DMS 273 treated with DMSO at 0.1 percent for 48 hours (cell line): ENCODE measurements at regions not wholly inside any gene's neighbourhood (a gene's known extent, or its start where the extent isn't known, plus 50 kb on each side); places are given as distances from the start of the nearest gene placed in this dataset.
"Not testable (repeated sequence)": the region's sequence is repeated elsewhere in the genome, so short reads cannot be mapped to it uniquely, and the experiment has no call there.

Experiments used
- DNase-seq: peaks from one replicate; lab custom pipeline; 2025; lab: John Stamatoyannopoulos, UW

- DNase-seq, result not testable (repeated sequence)
Measured at GRCh38 chr1:70751676-70752287, 295.8 kb downstream of the PTGER3 start.

- no peak for DNase-seq
Measured at GRCh38 chr1:70754701-70755100, 292.9 kb downstream of the PTGER3 start.

- no peak for DNase-seq
Measured at GRCh38 chr1:70760154-70760553, 287.5 kb downstream of the PTGER3 start.

- no peak for DNase-seq
Measured at GRCh38 chr1:70762386-70762785, 285.2 kb downstream of the PTGER3 start.

- no peak for DNase-seq
Measured at GRCh38 chr1:70764747-70765146, 282.9 kb downstream of the PTGER3 start.

GRCh38 chr1:70767377-70767776 is 280.2 kb downstream of the PTGER3 start:
- no peak for DNase-seq

- DNase-seq, result no peak
Measured at GRCh38 chr1:70768216-70768615, 279.4 kb downstream of the PTGER3 start.

- no peak for DNase-seq
Measured at GRCh38 chr1:70778056-70778762, 269.4 kb downstream of the PTGER3 start.

GRCh38 chr1:70778934-70779333 is 268.7 kb downstream of the PTGER3 start:
- no peak for DNase-seq

- no peak for DNase-seq
Measured at GRCh38 chr1:70779571-70779970, 268.0 kb downstream of the PTGER3 start.

- no peak for DNase-seq
Measured at GRCh38 chr1:70785287-70785686, 262.3 kb downstream of the PTGER3 start.

- no peak for DNase-seq
Measured at GRCh38 chr1:70790232-70790923, 257.2 kb downstream of the PTGER3 start.

- not testable (repeated sequence) for DNase-seq
Measured at GRCh38 chr1:70795064-70795463, 252.6 kb downstream of the PTGER3 start.

GRCh38 chr1:70796298-70796697 is 251.3 kb downstream of the PTGER3 start:
- DNase-seq, result not testable (repeated sequence)

- DNase-seq, result not testable (repeated sequence)
Measured at GRCh38 chr1:70802625-70803024, 245.0 kb downstream of the PTGER3 start.

- no peak for DNase-seq
Measured at GRCh38 chr1:70805641-70806040, 242.0 kb downstream of the PTGER3 start.

GRCh38 chr1:70807088-70807664 is 240.4 kb downstream of the PTGER3 start:
- DNase-seq, result no peak

- DNase-seq, result peak; percentile 76
Measured at GRCh38 chr1:70809069-70809468, 238.5 kb downstream of the PTGER3 start.

GRCh38 chr1:70811815-70812214 is 235.8 kb downstream of the PTGER3 start:
- DNase-seq, result no peak

- no peak for DNase-seq
Measured at GRCh38 chr1:70812442-70813109, 235.0 kb downstream of the PTGER3 start.

- no peak for DNase-seq
Measured at GRCh38 chr1:70818401-70818800, 229.2 kb downstream of the PTGER3 start.

GRCh38 chr1:70819231-70819630 is 228.4 kb downstream of the PTGER3 start:
- no peak for DNase-seq
